ENCODE measurements at regions not wholly inside any gene's neighbourhood (a gene's known extent, or its start where the extent isn't known, plus 50 kb on each side); places are given as distances from the start of the nearest gene placed in this dataset.

DNA sequence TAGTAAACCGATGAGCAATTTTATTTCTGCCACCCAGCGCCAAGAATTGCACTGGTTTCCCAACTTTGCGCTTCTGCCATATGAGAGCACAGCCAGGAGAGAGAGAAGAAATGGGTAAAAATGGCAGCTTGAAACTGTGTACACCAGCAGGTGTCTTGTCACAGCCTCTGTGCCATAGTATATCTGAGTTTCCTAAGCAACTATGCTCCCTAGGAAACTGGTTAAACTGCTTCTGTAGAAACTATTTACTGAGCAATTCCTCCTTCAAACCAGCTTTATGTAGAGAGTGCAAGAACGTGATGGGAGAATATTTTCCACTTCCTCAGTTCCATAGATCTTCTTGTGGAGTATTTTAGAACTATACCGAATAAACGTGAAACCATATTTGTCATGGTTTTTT, 1361.3 kb downstream of the PCDH9 start:
- DNase-seq, result no peak

DNA sequence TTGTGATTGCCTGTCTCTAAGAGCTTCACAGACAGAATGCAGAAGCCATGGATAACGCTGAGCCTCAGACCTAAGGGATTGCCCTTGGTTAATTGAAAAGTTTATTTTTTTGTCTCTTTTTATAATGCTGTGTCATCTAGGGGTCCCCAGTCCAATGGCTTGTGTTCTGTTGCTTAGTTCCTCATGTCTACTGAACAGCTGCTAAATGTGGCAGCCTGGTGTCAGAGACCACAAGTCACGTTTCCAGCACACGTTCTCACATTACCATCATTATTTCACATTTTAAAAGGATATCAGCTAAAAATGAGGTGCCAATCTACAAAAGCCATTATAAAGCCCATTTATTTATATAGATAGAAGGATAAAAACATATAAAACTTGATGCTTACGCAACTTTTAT, 1362.0 kb downstream of the PCDH9 start:
- no peak for DNase-seq

DNA sequence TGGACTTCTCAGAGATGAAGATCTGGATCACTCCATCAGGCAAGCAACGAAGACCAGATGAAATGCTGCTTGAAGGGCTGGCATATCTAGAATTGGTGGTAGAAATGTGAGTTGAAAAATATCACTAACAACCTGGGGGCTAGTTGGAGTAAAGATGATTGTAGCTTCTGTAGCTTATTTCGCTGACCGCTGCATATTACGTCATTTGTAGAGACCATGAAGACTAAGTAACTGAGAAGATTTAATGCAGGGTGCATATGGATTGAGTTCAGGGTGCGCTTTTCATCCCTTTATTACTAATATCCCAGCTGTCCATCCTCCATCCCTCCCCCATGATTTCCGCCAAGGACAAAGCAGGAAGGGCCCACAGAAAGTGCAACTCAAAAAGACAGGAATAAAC, 1364.0 kb downstream of the PCDH9 start:
- DNase-seq, result no peak

DNA sequence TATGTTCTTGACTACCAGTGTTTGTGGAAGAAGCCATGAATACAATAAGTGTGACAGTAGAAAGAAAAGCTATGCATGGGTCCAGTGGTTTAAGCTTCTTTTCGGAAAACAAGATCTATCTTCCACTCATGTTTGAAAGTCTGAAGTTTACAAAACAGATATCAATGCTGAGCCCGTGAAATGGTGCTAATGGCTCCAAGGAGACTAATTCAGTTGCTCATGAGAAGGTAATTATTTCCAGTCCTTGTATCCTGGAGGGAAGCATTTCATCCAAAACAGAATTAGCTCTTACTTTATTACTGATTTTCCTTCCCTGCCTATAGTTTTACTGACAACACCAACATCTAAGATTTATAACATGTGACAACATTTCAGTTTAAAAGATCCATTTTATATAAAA, 1364.9 kb downstream of the PCDH9 start:
- no peak for DNase-seq

DNA sequence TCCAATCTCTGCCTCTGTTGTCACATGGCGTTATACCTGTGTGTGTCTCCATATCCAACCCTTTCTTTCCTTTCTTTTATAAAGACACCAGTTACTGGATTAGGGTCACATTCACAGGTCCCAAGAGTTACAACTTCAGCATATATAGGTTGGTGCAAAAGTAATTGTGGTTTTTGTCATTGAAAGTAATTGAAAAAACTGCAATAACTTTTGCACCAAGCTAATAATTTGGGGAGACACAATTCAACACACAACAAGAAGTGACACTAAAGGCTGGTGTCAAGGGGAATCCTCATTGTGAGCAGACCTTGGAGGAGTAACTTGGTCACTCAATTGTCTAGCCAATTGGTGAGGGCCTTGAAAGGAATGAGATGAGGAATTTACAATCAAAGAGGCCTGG, 1366.1 kb downstream of the PCDH9 start:
- no peak for DNase-seq

DNA sequence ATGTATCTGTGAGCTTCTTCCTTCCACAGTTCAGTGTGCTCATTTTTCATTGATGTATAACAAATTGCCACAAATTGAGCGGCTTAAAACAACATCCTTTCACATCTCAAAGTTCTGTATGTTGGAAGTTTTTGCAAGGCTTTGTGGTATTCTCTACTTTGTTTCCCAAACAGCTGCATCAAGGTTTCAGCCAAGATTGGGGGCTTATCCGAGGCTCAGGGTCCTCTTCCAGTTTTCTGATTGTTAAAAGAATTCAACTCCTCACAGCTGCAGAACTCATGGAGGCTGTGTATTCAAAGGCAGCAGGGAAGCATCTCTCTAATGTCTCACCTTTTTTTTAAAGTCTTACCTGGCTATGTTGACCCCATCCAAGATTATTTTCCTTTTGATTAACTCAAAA, 1369.8 kb downstream of the PCDH9 start:
- no peak for DNase-seq

DNA sequence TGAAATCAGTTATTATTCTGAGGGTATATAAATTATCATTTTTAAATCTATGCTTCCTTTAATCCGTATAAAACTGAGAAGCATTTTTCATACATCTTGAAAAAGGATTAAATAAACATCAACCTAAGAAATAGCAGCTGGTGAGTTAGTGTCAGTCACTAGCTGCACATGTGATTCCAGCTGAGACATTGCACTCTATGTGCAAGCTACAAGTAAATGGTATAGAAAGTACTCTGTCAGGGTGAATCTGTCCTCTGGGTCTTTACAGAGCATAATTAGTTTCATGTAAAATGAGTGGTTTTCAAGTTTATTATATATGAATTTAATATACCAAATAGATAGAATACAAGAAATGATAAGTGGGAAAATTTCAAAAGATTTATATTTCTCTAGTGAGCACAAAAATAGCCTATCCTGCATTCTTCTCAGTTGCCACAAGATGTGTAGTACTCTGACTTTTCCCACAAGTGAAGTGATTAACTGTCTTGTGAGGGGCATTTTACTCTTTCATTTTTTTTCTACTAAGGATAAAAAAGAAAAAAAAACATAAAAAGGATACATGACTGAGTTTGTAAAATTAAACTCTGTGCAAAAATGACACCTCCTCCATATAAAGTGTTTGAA, 1372.1 kb downstream of the PCDH9 start:
- DNase-seq, result no peak

DNA sequence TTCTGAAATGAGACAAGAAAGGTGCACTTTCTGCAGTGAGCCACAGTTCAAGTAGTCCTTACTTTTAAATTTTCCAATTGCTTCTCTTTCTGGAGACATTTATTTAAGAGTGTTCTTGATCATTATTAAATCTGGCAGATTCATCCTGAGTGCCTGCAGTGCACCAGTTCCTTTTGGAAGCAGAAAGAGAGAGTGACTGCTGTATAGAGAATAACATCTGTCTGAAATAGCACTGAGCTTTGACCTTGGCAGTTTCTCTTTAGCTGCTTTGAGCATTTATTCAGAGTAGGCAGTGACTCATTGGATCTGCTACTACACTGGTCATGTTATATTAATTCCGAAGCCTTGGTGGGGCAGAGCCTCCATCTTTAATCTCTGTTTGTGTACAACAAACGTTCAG, 1373.7 kb downstream of the PCDH9 start:
- no peak for DNase-seq

DNA sequence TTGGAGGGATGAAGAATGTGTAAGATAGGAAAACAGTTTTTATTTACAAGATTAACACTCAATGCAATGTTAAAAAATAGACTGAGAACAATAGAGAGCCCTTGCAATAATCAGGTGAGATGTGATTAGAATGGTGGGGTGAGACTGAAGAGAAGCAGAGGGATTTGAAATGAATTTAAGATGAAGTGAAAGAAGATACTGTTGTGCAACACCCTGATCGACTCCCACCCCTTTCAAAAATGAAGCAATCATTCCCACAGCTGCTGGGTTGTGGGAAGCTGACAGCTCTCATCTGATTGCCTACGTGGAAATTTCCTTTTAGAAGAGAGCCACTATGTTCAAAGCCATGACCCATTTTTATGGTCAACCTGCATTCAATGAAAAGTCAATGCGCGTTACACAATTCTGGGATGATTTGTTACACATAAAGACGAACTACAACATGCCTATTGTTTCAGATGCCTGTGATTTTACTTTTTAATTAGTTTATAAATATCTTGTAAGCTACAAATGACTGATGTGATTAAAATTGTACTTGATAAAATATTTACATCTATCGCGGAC, 1374.8 kb downstream of the PCDH9 start:
- no peak for DNase-seq

DNA sequence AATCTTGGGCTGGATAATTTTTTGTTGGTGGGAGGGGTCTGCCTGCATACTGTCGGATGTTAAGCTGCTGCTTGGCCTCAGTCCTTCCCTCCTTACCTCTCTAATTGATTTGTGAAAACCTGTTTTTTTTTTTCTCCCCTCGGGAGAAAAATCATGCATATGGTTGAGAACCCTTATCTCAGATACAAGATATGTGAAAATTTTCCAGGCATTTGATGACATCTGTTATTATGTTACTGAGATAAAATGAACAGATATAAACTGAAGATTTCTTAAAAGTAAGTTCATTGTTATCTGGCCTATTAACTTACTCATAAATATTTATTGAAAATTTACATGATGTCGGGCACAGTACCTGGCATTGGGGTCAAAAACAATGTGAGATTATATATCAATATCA, 1375.7 kb downstream of the PCDH9 start:
- no peak for DNase-seq

DNA sequence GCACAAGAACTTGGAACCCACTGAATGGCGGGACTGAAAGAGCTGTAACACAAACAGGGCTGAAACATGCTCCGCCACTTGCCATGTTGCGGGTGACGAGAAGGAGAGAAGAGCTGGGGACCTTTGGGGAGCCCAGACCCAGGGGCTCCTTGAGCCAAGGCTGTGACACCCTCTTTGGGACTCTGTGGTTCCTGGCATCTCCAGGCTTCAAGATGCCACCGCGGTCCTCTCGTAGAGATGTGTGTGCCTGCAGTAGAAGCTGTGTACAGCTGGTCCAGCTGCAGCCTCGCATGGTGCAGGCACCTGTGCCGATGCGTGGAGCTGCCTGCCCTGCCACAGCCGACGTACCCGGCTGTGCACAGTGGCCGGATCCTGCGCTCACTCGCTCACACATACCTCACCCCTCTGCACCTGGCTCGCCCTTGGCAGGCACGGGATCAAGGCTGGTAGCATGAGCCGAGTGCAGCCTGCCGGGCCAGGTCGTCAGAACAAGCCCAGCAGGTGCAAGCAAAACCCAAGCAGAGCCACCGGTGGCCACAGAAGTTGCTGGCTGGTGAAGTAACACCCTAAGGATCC, 1385.8 kb downstream of the PCDH9 start:
- DNase-seq, result no peak

DNA sequence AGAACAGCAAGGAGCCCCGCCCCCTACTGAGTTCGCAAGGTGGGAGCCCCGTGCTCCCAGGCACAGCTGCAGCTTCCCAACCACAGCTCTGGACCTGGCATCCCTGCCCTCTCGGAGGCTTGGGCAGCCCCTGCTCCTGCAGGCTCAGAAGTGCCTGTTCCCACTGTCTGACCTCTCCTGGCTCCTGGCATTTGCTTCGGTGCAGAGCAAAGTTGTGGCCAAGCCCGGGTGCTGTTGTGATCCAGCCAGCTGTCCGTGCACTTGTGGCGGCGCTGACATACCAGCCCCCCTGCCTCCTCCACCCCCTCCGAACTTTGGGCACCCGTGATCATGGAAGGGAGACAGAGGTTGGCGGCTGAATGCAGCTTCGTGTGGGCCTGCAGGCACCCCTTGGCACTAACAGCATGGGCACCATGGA, 1386.8 kb downstream of the PCDH9 start:
- DNase-seq, result no peak

DNA sequence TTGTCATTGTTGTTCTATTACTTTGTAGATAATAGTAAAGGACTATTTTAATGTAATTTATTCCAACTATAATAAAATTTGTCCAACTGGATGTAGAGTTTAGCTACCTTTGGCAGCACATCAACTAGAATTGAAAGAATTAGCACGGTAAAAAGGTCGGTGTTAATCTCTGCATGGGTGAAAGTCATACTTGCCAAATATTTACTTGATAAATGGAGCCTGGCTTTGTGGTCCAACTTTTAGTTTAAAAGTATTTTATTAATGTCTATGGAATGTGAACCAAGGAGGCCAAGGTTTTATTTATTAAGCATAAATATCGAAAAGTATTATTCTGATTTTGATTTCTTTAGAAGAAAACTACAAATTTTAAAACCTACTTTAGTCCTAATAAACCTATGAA, 1389.0 kb downstream of the PCDH9 start:
- no peak for DNase-seq

DNA sequence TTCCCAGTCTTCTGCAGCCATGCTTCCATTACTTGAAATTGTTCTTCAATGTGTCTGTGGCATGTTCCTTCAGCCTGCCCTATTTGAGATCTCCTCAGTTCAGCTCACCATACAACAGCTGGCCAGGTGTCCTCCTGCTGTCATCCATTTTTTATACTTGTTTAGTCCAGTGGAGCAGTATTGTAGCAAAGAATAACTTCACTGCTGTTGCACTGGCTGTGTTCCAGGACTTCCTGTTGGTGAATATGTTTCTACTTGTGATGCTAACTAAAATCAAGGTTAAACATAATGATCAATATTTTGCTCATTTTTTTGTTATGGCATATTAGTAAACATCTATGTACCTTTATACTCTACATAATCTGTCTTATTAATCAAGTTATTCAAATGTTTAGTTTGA, 1394.1 kb downstream of the PCDH9 start:
- no peak for DNase-seq

DNA sequence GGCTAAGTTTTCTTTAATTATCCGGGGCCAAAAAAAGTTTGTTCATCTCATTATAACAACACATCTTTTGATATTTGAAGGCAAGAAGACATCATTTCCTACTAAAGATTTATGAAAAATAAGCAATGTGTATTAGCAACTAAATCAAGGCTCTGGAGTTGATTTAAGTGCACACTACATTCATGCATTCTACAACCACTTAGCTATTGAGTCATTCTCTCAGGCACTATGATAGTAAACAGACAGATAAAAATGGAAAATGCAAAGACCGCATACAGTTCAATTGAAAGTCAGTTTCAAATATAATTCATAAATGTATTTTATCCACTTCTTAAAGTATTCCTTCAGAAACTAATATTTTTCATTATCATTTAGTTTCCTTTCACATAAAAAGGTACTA, 1395.2 kb downstream of the PCDH9 start:
- DNase-seq, result no peak

DNA sequence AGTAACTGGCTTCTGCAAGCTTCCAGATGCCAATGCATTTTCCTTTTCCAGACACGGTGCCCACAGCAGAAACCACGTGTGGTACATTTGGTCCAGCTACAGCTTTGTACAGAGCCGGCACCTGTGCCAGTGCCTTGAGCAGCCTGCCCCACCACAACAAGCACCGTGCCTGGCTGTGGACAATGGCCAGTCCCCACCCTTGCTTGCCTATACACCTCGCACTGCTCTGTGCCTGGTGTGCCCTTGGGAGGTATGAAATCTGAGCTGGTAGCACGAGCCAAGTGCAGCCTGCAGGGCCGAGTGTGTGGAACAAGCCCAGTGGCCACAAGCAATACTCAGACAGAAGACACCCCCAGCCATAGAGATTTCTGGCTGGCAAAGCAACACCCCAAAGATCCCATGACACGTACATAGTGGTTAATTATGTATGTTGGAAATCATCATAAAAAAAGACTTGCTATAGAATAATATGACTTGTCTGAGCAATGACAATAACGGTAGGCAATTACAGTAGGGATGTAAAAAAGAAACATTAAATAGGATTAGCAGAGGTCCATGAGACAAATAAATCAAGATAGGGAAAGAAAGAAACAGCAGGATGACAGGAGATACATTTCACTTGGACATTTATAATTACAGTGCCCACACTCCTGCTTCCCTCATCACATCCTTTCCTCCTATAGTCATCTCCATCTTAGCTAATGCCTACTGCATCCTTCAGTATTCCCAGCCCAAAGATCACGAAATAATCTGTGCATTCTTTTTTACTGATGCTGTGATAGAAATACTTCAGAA, 1399.5 kb downstream of the PCDH9 start:
- DNase-seq, result no peak

DNA sequence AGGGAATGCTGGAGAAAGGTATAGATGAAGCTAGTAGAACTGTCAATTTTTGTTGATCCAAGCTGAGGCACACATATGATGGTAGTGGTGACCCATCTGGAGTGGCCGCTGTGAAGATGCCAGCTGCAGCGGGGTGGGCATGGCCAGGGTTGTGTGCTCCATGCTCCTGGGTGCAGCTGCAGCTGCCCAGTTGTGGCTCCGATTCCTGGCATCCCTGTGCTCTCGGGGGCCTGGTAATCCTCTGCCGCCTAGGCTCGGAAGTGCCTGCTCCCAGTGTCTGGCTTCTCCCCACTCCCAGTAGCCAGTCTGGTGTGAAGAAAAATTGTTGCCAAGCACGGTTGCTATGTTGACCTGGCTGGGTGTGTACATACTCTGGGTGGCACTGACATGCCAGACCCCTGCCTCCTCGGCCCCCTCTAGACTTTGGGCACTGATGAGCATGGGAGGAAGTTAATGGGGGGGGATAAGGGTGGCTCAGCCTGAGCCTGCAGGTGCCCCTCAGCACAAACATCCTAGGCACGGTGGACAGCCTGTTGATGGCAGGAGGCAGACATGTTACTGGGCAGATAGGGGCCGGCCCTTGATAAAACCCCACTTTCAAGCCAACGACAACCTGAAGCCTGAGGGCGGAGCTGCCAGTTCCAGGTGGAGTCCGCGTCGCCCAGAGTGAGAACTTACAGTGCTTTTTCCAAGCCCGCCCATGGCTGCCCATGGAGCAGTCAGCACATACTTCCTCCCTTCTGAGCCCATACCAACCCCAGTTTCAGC, 1400.7 kb downstream of the PCDH9 start:
- no peak for DNase-seq

DNA sequence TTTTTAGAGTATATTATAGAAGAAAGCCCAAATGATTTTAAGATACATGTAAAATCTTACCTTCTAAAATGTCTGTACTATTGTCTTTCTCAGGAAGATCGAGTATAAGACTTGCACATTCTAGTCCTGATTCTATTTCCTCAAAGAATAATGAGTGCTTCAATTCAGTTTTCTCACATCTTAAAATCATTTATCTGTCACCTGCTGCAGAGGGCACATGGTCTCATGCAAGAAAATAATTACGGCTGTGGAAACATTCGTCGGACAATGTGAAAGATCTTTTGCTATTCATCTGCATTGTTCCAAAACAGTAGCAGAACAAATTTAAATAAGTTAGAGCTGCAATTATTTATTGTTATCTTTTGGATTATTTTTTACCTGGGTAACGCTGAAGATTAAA, 1403.5 kb downstream of the PCDH9 start:
- no peak for DNase-seq

DNA sequence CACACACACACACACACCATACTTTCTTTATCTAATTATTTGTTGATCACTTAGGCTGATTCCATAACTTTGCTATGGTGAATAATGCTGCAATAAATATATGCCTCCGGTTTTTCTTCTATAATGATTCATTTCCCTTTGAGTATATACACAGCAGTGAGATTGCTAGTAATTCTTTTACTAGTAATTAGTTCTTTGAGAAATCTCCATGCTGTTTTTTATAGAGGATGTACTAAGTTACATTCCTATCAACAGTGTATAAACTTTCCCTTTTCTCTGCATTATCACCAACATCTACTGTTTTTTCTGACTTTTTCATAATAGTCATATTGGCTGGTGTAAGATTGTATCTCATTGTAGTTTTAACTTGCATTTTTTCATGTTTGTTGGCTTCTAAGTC, 1405.1 kb downstream of the PCDH9 start:
- DNase-seq, result no peak

DNA sequence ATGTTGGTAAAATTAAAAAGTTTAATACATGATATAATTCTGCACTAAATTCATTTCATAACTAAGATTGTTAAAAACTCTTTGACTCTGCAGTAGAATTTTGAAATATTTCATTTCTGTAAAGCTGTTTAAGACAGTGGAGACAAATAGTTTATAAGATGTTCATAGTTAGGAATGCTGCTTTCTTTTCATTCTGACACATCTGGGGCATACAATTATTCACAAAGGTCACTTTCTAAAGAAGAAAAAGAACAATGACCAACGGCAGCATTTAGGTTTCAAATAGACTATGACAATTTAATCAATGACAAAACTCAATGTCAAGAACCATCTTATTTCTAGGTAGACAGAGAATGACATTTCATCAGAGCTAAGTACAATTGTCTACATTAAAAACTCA, 1422.1 kb downstream of the PCDH9 start:
- DNase-seq, result no peak

DNA sequence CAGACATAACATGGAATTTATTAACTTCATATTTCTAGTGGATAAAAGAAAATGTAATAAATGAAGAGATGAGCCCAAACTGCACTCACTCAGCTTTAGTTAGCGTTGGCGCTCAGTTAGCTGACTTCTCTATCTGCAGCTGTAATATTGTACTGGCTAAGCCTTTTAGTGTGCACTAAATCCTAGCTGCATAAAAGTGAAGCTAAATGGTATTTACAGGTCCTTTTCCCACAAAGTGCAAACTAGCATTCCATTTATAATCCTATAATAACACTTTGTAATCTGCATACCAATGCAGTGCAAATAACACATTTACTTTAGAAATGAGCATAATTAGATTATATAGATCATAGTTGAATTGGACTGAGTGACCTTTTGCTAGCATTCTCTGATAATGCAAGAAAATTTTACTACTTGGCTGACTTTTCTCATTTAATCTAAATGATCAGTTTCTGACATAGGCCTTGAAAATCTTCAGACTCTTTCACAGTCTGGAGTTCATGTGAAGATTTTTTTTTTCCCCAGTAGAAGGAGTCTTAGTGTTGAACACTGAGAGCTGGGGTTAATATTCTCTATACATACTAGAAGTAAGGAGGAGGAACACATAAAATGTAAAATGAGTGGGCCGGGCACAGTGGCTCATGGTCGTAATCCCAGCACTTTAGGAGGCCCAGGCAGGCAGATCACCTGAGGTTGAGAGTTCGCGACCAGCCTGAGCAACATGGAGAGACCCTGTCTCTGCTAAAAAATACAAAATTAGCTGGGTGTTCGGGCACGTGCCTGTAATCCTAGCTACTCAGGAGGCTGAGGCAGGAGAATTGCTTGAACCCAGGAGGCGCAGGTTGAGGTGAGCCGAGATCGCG, 1426.4 kb downstream of the PCDH9 start:
- DNase-seq, result no peak

DNA sequence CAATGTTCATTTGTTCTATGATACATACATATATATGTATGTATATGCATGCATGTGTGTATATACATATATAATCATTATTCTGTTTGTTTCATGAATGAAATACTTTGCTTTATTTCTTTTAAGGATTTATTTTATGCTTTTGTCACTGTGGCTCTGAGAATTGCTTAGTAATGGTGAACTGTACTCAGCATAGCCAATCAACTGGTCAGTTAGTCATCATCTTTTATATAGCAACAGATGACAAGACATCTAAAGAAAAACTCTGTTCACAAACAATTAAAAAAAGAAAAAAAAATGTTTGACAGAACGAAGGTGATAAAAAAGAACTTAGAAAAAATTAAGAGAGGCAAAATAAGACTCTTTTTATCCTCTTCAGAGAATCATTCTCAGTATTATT, 1440.3 kb downstream of the PCDH9 start:
- DNase-seq, result no peak

Measured in hippocampal formation (tissue), 2 donors.